Stimulated activated naive CD8-positive, alpha-beta T cell treated with anti-CD3 and anti-CD28 coated beads, Interleukin-15, Interleukin-2, amounts not matched to agents 100 U/mL and 50 U/mL, for 24 hours (primary cell): ENCODE measurements at regions not wholly inside any gene's neighbourhood (a gene's known extent, or its start where the extent isn't known, plus 50 kb on each side); places are given as distances from the start of the nearest gene placed in this dataset.
"Not testable (repeated sequence)": the region's sequence is repeated elsewhere in the genome, so short reads cannot be mapped to it uniquely, and the experiment has no call there.

Experiments
- ATAC-seq: fragments of 150-1000 bp; cut with Tn5 transposase; one replicate; pipeline ENCODE4 v1.10.0; 2021
- DNase-seq: peaks from one replicate; pipeline ENCODE4 v3.0.0; 2021

DNA sequence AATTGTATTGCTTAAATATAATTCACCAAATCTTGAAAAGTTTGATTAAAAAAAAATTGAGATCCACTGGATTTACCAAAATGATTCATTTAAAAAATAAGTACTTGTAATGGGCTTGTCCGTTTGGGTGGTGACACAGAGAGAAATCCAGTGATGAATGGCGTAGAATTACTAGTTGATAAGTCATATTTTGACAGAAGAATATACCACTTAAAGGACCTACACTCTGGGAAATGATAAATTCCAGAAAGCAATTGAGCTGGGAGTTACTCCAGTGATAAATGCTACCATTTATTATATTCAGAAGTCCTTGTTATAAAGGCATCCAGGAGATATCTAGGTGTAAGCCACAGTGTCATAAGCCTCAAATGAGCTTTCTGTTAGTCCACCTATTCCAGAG, 141.8 kb upstream of the CFAP20DC start:
- DNase-seq (no peak), ATAC-seq (no peak)

GRCh38 chr3:59189939-59190338, 140.1 kb upstream of the CFAP20DC start:
- no peak for DNase-seq
- ATAC-seq: no peak

DNA sequence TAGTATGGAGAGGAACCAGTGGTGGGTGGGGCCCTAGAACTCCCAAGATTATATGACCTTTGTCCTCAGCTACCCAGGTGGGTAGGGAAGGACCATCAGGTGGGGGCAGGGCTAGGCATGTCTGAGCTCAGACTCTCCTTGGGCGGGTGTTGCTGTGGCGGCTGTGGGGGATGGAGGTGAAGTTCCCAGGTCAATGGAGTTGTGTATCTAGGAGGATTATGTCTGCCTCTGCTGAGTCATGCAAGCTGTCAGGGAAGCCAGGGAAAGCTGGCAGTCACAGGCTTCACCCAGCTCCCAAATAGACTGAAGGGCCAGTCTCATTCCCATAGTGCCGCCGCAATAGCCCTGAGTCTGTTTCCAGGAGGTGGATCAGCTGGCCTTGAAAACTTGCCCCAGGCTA, 139.7 kb upstream of the CFAP20DC start:
- ATAC-seq: no peak
- DNase-seq: no peak

DNA sequence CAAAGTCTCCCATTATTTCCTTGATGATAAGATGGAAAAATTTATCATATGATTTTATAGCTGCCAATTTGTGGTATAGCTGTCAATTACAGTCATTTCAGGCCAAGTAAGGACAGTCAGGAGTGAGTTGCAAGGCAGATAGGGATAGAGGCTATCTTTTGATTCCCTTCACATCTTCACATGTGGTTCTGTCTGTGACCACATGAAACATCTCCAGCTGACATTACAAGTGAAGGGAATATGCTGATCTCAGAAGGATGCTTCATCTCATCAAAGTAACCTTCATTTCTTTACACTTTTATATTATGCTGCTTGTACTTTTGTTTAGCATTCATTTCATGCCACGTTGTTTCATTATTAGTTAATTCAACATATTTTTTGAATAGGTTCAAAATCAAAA, 136.9 kb upstream of the CFAP20DC start:
- ATAC-seq (no peak), DNase-seq (no peak)

DNA sequence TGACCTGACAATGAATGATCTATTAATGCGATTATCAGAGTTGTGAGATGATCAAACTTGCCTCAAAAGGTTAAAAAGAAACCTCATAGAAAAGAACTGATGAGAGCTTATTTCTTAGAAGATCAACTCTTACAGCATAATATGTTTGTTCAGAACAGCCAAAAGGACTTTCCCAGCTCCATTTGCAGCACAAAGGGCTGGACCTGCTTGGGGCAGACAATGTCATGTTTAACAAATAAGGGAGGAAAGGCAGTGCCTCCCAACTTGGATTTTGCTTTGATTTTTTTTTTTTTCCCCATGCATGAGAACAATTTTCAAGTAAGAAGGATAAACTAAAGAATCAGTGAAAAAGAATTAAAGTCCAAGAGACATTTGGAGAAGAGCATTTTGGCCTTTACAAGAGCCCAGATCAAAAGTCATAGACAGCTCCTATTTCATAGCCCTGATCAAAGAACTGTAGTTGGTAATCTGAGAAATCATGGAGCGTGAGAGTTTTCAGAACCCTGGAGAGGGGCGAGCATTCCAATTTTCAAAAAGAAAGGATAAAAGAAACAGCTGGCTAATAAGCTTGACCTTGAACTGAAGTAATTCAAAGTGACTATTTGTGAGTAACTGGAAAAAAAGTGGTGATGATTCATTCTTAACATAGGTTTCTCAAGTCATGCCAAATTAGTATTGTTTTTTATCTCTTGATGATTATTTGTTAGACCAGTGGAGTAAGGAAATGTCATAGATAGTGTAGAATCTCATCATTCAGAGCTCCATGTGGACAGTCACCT, 136.0 kb upstream of the CFAP20DC start:
- no peak for DNase-seq
- no peak for ATAC-seq

GRCh38 chr3:59180006-59180405, 130.2 kb upstream of the CFAP20DC start:
- ATAC-seq: no peak
- no peak for DNase-seq

GRCh38 chr3:59178698-59179097, 128.9 kb upstream of the CFAP20DC start:
- no peak for ATAC-seq
- no peak for DNase-seq

GRCh38 chr3:59171491-59171890, 121.7 kb upstream of the CFAP20DC start:
- DNase-seq: no peak
- ATAC-seq: no peak

DNA sequence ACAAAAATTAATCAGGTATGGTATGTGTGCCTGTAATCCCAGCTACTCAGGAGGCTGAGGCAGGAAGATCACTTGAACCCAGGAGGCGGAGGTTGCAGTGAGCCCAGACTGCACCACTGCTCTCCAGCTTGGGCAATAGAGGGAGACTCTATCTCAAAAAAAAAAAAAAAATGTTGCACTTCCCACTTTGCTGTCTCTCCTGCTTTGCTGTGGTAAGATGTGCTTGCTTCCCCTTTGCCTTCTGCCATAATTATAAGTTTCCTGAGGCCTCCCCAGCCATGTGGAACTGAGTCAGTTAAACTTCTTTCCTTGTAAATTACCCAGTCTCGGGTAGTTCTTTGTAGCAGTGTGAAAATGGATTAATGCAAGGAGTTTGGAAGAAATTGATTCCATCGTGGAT, 120.3 kb upstream of the CFAP20DC start:
- not testable (repeated sequence) for DNase-seq, ATAC-seq

DNA sequence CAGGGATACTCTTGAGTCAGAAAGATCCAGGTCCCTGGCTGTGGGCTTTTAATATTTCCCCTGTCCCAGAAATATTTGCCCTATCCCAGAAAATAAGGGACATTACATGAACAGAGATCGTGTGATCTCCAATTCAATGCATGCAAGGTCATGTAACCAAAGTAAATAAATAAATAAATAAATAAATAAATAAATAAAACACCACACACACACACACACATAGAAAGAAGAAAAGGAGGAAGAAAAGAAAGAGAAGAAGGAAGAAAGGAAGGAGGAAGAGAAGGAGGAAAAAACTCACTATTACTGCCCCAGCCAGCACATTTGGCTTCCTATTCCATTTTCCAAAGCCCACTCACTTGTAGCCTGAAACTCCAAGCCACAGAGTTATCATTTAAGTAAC, 117.9 kb upstream of the CFAP20DC start:
- ATAC-seq (no peak), DNase-seq (no peak)

DNA sequence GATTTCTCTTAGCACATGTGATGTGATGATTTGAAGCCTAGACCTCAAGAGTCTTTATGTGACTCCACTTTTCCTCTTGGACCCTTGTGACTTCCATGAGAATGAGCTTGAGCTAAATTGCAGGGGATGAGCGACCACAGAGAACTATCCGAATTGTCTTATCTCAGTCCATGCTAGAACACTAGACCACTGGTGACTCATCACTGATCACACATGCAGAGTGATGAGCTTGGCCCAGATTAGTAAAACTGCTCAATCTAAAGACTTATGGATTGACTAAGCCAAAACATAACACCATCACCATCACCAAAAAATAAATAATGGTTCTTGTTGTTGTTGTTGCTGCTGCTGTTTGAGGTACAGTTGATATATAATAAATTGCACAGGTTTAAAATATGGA, 114.1 kb upstream of the CFAP20DC start:
- DNase-seq: no peak

GRCh38 chr3:59161048-59161447, 111.2 kb upstream of the CFAP20DC start:
- no peak for ATAC-seq
- DNase-seq: no peak

More for the DNA sequence above, 114.1 kb upstream of the CFAP20DC start:
- peak; percentile 28 for ATAC-seq

GRCh38 chr3:59160133-59160746, 110.4 kb upstream of the CFAP20DC start:
- DNase-seq (no peak), ATAC-seq (no peak)

- ATAC-seq: no peak
- no peak for DNase-seq
These were observed 103.8 kb upstream of the CFAP20DC start for GRCh38 chr3:59153648-59154047.

DNA sequence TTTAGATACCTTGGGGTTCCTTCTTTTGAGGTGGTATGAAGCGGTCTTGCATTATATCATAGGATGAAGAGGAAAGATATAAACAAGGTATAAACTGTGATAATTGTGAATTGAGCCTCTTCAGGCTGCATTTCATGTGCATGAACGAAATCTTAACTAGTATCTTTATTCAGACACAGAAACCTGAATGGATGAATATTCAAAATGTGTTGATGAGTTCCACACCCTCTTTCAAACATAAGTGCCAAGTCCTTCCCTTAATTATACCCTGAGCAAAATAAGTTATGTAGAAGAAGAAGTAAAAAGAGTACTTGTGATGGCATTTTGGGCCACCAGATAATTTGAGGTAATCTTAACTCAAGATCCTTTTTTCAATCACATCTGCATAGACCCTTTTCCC, 103.1 kb upstream of the CFAP20DC start:
- DNase-seq (no peak), ATAC-seq (no peak)

DNA sequence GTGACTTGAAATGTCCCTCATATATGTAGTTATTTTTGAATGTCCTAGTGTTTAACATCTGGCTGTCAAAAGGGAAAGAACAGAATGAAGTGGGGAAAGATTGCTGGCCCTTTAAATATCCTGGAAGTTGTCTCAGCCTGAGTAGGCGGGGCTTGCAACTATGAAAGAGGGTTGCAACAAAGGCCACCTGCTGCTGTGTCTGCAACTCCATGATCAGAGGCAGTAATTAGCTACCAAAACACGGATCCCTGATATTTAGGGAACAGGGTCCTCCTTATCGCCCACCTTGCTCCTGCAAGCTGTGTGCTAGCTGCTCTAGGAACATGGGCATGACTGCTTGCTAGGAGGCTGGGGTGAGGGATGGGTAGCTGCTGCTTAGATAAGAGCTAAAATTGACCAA, 100.2 kb upstream of the CFAP20DC start:
- DNase-seq: no peak
- ATAC-seq: no peak

GRCh38 chr3:59149166-59149565, 99.3 kb upstream of the CFAP20DC start:
- no peak for DNase-seq
- no peak for ATAC-seq

DNA sequence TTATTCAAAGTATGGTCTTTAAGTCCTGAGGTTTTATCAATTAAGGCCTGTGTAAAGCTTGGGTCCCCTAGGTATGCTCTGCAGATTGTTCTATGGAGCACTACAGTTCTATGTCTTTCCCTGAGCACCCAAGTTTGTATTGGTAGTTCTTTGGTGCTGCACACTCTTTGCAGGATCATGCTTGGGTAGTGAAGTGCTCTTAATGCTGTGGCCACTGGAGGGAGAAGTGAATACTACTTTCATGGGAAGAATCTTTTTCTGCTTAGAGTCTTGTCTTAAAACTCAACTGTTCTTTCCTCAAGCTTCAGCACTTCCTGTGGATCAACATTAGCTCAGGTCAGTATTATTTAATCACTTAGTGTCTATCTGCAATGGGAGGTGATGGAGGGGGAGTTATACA, 93.6 kb upstream of the CFAP20DC start:
- DNase-seq (no peak), ATAC-seq (no peak)

DNA sequence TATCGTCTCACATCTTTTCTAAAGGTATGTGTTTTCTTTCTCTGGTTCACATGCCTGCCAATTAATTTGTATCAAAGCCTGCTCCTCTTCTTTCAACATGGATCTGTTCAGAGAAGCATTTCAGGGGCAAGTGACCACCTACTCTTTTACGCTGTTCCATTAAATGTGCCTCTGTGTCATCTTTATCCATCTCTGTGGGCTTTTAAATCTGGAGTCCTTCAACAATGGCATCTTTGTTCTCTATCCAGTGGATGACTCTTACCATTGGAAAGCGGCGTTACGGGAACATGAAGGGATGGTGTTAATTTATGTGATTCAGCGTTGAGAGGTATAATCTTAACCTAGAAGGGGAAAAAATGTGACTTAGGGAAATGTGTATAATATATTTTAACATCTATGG, 92.7 kb upstream of the CFAP20DC start:
- no peak for DNase-seq
- ATAC-seq: no peak

DNA sequence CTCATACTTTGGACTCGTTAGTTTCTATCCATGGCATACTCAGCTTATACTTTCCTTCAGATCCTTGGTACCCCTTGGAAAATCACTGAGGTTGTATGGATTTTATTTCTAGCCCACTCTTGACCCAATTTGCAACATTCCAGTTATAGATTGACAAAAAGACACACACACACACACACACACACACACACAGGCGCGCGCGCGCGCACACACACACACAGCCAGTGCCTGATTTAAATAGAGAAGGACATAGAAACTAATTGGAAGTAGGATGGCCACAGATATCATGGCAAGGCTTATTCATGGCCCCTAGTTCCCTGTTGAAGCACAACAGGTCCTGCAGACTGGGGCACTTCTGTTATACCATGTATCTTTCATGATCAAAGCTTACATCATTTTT, 89.1 kb upstream of the CFAP20DC start:
- DNase-seq: no peak
- ATAC-seq: no peak

DNA sequence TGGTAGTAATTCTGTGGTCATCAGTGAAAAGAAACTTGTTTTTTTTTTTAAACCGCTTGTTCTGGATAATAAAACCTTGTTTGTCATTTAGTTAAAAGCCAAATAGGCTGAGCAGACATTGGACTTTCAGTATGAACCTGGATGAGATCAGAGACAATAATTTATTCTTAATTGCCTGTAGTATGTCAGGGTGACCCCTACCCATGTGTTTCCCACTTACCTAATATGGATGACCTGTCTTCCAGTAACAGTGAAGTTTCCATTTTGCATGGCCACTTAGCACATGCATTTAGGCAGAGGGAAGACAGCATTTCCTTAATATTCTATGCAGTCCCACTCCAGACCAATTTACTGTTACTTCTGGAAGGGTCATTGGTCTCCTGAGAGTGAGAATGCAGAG, 87.6 kb upstream of the CFAP20DC start:
- DNase-seq: no peak
- no peak for ATAC-seq

GRCh38 chr3:59136081-59136480, 86.3 kb upstream of the CFAP20DC start:
- no peak for ATAC-seq
- DNase-seq: no peak

DNA sequence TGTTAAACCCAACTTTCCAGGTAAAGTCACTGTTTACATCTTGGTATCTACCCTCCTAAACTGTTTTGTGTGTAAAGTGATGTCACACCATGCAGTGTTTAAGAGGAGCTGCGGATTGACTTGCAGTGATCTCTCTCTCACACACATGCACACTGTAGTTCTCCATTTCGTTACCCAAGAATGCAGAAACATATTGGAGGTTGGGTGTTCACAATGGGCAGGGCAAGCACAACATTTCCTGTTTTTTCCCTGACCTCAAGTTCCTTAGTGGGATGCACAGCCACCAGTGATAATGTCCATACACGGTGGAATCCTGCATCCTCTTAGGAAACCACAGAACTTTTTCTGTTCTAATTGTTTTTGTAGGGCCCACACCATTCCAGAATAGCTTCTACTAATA, 85.3 kb upstream of the CFAP20DC start:
- DNase-seq (no peak), ATAC-seq (no peak)

- ATAC-seq: no peak
- no peak for DNase-seq
These were observed 83.5 kb upstream of the CFAP20DC start for GRCh38 chr3:59133311-59133710.
